Pancreas (tissue), 10 donors: ENCODE measurements at regions not wholly inside any gene's neighbourhood (a gene's known extent, or its start where the extent isn't known, plus 50 kb on each side); places are given as distances from the start of the nearest gene placed in this dataset.
A peak's percentile ranks its signal among the peaks of the same experiment; 100 is the strongest.

Experiments
- ATAC-seq, 4 donors: fragments of 200-7000 bp; cut with Tn5 transposase; one replicate each; pipeline versions ENCODE4 v1.8.0 to v1.9.1; 2020; ENCODE audit warnings: mild to moderate bottlenecking in 4 of 4, moderate library complexity in 4 of 4
- DNase-seq, 6 donors: peaks; one replicate each; pipeline ENCODE4 v3.0.0-alpha.2; 2020
- FAIRE-seq: peaks from 2 replicates; lab custom pipeline; 2012; peaks lifted over from hg19 to GRCh38; lab: Jason Lieb, UNC
- H3K27ac ChIP-seq, 4 donors: fragments of 200-600 bp; sonication (generic); 1 replicate in 3 of 4; 2 replicates in 1 of 4; pipeline versions ENCODE4 v1.5.0 to v1.8.0; 2020
- H3K27me3 ChIP-seq, 4 donors: fragments of 200-600 bp; one replicate each; pipeline ENCODE4 v1.8.0; 2021
- H3K36me3 ChIP-seq, 3 donors: fragments of 200-600 bp; sonication (generic) in 1 of 3; one replicate each; pipeline versions ENCODE4 v1.5.0 to v1.8.0; 2020 to 2021
- H3K4me1 ChIP-seq, 3 donors: fragments of 200-600 bp; one replicate each; pipeline ENCODE4 v1.8.0; 2021
- H3K4me3 ChIP-seq, 4 donors: fragments of 200-600 bp; sonication (generic) in 2 of 4; one replicate each; pipeline versions ENCODE4 v1.5.0 to v1.8.0; 2020 to 2021
- H3K9me3 ChIP-seq, 4 donors: fragments of 200-600 bp; one replicate each; pipeline ENCODE4 v1.8.0; 2021
- CTCF ChIP-seq, 4 donors: fragments of 200-600 bp; sonication (generic) in 3 of 4; IDR thresholded peaks; one replicate each; pipeline versions ENCODE4 v1.5.0 to v1.8.0; 2021; ENCODE audit warnings: antibody characterized with exemption in 4 of 4
- WGBS, 2 donors: extraction: QIAGEN DNeasy Blood & Tissue Kit; methylation state at CpG; one replicate each; pipeline ENCODE4 v1.1.7; 2013; 5-methylcytosine and 5-hydroxymethylcytosine counted together
- intact Hi-C, 3 donors: fragments of 100-400 bp; cut with DNase I; formaldehyde crosslinking; loops; one replicate each; pipeline versions ENCODE4 v1.11.1 to v1.14.2; 2022
- donor health status: healthy with polysubstance abuse.
- donor health status: DM: no; HTN: no; CAD: no; lungs with moderate emphysema.
- donor health status: DM: no; HTN: no; CAD: no.
- donor health status: control.
- donor health status: control.
- donor health status: Bipolar disorder and iron deficiency.
- donor health status: DM: yes; HTN: yes; CAD: no.
- donor health status: DM: no; HTN: no; CAD: no.
- donor health status: DM: no; HTN: no; CAD: no.
- donor health status: DM: yes; HTN: yes; CAD: no.

- no peaks in the 10 kb centered on the region for H3K27me3 ChIP-seq
- H3K9me3 ChIP-seq: no peaks in the 10 kb centered on the region
- intact Hi-C loops: no loop called here
- FAIRE-seq: no peak
- peak in 5 of 6 donors; percentile 36 to 69 (median 45) for DNase-seq
- TF ChIP-seq CTCF (IDR thresholded peaks at IDR 0.05): no peak
- ATAC-seq: peak; percentile 36 to 73 (median 58)
- no peak overlapping the region for H3K4me3 ChIP-seq
- H3K27ac ChIP-seq: peak overlapping the region; percentile 50 to 77 (median 62)
- no peaks in the 10 kb centered on the region for H3K36me3 ChIP-seq
- 54 to 55% methylated on average over 13 of the region's 13 CpGs for WGBS, 2 donors
- H3K4me1 ChIP-seq: peaks cover 0 to 13% (median 3%) of the 10 kb centered on the region in 3 donors
Observed at GRCh38 chr2:47310801-47311560, 58.1 kb upstream of the EPCAM start.

GRCh38 chr2:47309952-47310800 is 58.9 kb upstream of the EPCAM start:
- no peak overlapping the region for H3K4me3 ChIP-seq
- no peaks in the 10 kb centered on the region for H3K9me3 ChIP-seq
- H3K4me1 ChIP-seq: peaks cover 0 to 13% (median 3%) of the 10 kb centered on the region in 3 donors
- peak overlapping the region; percentile 50 to 77 (median 62) for H3K27ac ChIP-seq
- no peak for TF ChIP-seq CTCF (IDR thresholded peaks at IDR 0.05)
- intact Hi-C loops: no loop called here
- DNase-seq (no peak), FAIRE-seq (no peak), ATAC-seq (peak; percentile 21 to 62 (median 42))
- 59 to 62% methylated on average over 9 of the region's 9 CpGs for WGBS, 2 donors
- H3K36me3 ChIP-seq: no peaks in the 10 kb centered on the region
- H3K27me3 ChIP-seq: no peaks in the 10 kb centered on the region

GRCh38 chr2:47309472-47309951 is 59.6 kb upstream of the EPCAM start:
- intact Hi-C loops: no loop called here
- H3K9me3 ChIP-seq: no peaks in the 10 kb centered on the region
- ATAC-seq (peak in 2 of 4 donors; percentile 18 to 28), FAIRE-seq (no peak), DNase-seq (no peak)
- peaks cover 0 to 13% (median 3%) of the 10 kb centered on the region in 3 donors for H3K4me1 ChIP-seq
- WGBS, 2 donors: 66% methylated on average over 5 of the region's 5 CpGs
- H3K4me3 ChIP-seq: no peak overlapping the region
- no peaks in the 10 kb centered on the region for H3K36me3 ChIP-seq
- peak overlapping the region; percentile 50 to 77 (median 62) for H3K27ac ChIP-seq
- no peaks in the 10 kb centered on the region for H3K27me3 ChIP-seq
- no peak for TF ChIP-seq CTCF (IDR thresholded peaks at IDR 0.05)

GRCh38 chr2:47307066-47307465 is 62.0 kb upstream of the EPCAM start:
- H3K4me1 ChIP-seq: peaks cover 0 to 12% (median 3%) of the 10 kb centered on the region in 3 donors
- no peaks in the 10 kb centered on the region for H3K36me3 ChIP-seq
- DNase-seq (no peak), FAIRE-seq (no peak), ATAC-seq (no peak)
- intact Hi-C loops: no loop called here
- H3K27ac ChIP-seq: no peak overlapping the region
- H3K9me3 ChIP-seq: no peaks in the 10 kb centered on the region
- no peaks in the 10 kb centered on the region for H3K27me3 ChIP-seq
- TF ChIP-seq CTCF (IDR thresholded peaks at IDR 0.05): no peak
- H3K4me3 ChIP-seq: no peak overlapping the region
